Immature natural killer cell (primary cell): ENCODE measurements at regions not wholly inside any gene's neighbourhood (a gene's known extent, or its start where the extent isn't known, plus 50 kb on each side); places are given as distances from the start of the nearest gene placed in this dataset.
"Not testable (repeated sequence)": the region's sequence is repeated elsewhere in the genome, so short reads cannot be mapped to it uniquely, and the experiment has no call there.

Experiments
- DNase-seq, 3 donors: peaks; one replicate each; pipeline ENCODE4 v3.0.0; 2022; ENCODE audit warnings: mixed read lengths in 1 of 3
- H3K27ac Mint-ChIP-seq, 6 donors: one replicate each; pipeline ENCODE4 v1.8.0; 2020; ENCODE audit warnings: mixed read lengths in 6 of 6, mild to moderate bottlenecking in 5 of 6, inconsistent platforms in 4 of 6, moderate library complexity in 3 of 6
- H3K27me3 Mint-ChIP-seq, 3 donors: one replicate each; pipeline ENCODE4 v1.8.0; 2020 to 2021; ENCODE audit warnings: low read depth in 3 of 3, mild to moderate bottlenecking in 3 of 3, mixed read lengths in 3 of 3, moderate library complexity in 3 of 3, inconsistent platforms in 1 of 3
- H3K36me3 Mint-ChIP-seq, 3 donors: one replicate each; pipeline ENCODE4 v1.8.0; 2020; ENCODE audit warnings: mixed read lengths in 3 of 3, inconsistent platforms in 2 of 3, mild to moderate bottlenecking in 2 of 3
- H3K4me1 Mint-ChIP-seq, 2 donors: one replicate each; pipeline ENCODE4 v1.8.0; 2020; ENCODE audit warnings: inconsistent platforms in 2 of 2, mild to moderate bottlenecking in 2 of 2, mixed read lengths in 2 of 2, moderate library complexity in 1 of 2
- H3K4me3 Mint-ChIP-seq, 5 donors: one replicate each; pipeline ENCODE4 v1.8.0; 2020; ENCODE audit warnings: mild to moderate bottlenecking in 5 of 5, mixed read lengths in 5 of 5, inconsistent platforms in 3 of 5, moderate library complexity in 3 of 5
- H3K9me3 Mint-ChIP-seq, 6 donors: one replicate each; pipeline ENCODE4 v1.8.0; 2020; ENCODE audit warnings: mild to moderate bottlenecking in 6 of 6, mixed read lengths in 6 of 6, inconsistent platforms in 4 of 6, moderate library complexity in 3 of 6

DNA sequence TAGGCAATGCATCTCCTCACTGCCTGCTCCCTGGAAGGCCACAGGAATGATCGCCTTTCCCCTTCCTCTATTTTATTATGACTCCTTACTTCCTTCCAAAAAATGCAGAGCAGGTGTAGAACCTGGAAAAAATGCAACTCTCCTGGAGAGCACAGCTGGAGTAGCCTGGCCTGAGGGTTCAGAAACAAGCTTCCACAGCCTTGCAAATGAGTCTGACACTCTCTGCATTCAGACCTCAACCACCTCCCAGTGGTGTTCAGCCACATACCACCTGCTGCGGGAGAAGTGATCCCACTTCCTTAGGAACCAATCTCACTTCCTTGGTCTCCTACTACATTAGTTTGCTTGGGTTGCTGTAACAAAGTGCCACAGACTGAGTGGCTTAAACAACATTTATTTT is 368.1 kb upstream of the NOCT start:
- no peak for DNase-seq
- Mint-ChIP-seq H3K27ac (no peak overlapping the region), H3K27me3 (peaks cover 0 to 2% (median 0%) of the 10 kb centered on the region in 3 donors), H3K4me3 (no peak overlapping the region), H3K4me1 (no peaks in the 10 kb centered on the region), H3K36me3 (no peaks in the 10 kb centered on the region), H3K9me3 (peaks cover 0 to 4% (median 0%) of the 10 kb centered on the region in 6 donors)

DNA sequence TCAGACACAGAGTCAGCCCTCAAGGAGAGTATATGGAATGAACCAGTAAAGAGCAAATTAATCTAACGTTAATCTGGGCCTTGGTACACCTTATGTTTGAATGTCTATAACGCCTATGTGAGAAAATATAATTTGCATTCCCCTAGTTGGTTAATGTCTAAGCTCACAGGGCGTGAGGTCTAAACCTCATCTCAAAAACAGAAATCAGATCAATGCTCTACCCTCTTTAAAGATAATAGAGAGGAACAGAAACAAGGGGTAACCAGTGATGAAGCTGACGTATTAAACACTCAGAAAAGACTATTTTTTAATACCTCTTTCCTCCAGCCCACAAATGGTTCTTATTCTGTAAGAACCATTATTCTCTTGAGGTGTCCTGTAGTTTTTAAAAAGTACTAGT is 369.2 kb upstream of the NOCT start:
- H3K9me3 Mint-ChIP-seq, result peaks cover 0 to 6% (median 1%) of the 10 kb centered on the region in 6 donors
- H3K36me3 Mint-ChIP-seq, result no peaks in the 10 kb centered on the region
- no peak overlapping the region for H3K27ac Mint-ChIP-seq
- DNase-seq, result no peak
- no peak overlapping the region for H3K4me3 Mint-ChIP-seq
- H3K27me3 Mint-ChIP-seq, result peaks cover 0 to 2% (median 0%) of the 10 kb centered on the region in 3 donors
- H3K4me1 Mint-ChIP-seq, result no peaks in the 10 kb centered on the region

DNA sequence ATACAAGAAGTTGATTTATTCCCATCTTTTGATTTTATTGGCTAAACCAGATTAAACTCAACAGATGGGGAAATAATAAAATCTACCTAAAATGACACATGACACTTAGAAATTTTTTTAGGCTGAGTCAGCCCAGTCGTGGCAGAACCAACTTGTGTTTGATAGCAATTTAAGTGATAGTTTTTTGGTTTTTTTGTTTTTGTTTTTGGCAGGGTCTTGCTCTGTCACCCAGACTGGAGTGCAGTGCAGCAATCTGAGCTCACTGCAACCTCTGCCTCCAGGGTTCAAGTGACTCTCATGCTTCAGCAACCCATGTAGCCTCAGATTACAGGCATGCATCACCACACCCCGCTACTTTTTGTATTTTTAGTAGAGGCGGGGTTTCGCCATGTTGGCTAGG is 370.3 kb upstream of the NOCT start:
- H3K4me1 Mint-ChIP-seq, result no peaks in the 10 kb centered on the region
- H3K27me3 Mint-ChIP-seq, result peaks cover 0 to 2% (median 0%) of the 10 kb centered on the region in 3 donors
- H3K4me3 Mint-ChIP-seq, result no peak overlapping the region
- DNase-seq, result no peak
- H3K9me3 Mint-ChIP-seq, result peaks cover 0 to 11% (median 1%) of the 10 kb centered on the region in 6 donors
- H3K36me3 Mint-ChIP-seq, result no peaks in the 10 kb centered on the region
- H3K27ac Mint-ChIP-seq, result no peak overlapping the region

DNA sequence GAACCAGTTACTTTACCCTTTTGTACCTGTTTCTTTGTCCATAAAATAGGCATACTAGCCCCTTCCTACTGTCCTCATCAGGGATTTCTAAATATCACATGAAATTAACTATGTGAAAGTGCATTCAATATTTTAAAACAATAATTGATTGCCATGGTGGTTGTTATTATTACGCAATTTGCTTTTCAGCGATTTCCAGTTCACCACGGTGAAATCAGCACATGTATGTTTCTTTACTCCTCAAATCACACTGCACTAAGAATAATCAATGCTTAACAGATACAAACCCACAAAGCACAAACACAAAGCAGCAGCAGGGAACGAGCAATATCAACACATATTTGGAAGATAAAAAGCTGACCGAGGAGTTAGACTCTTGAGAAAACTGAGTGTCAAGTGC is 371.3 kb upstream of the NOCT start:
- Mint-ChIP-seq H3K27me3 (peaks cover 0 to 2% (median 0%) of the 10 kb centered on the region in 3 donors), H3K27ac (no peak overlapping the region), H3K36me3 (no peaks in the 10 kb centered on the region), H3K9me3 (peaks cover 0 to 11% (median 1%) of the 10 kb centered on the region in 6 donors), H3K4me3 (no peak overlapping the region), H3K4me1 (no peaks in the 10 kb centered on the region)
- no peak for DNase-seq

DNA sequence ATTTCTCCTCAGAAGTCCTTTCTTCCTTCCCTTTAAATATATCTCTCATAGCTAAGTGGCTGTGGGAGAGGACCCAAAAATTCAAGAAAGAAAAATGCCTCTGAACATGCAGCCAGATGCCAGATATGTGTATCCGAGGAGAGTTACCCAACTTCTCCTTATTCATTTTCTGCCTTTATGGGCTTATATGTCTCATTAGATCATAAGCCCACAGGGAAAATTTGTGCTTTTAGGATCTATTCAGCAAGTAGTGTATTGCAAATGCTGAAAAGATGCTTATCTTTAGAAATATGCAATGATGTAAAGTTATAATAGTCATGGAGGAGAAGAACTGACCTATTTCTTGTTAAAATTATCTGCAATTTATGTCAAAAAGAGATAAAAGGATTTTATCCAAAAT is 371.8 kb upstream of the NOCT start:
- H3K27ac Mint-ChIP-seq, result no peak overlapping the region
- H3K4me1 Mint-ChIP-seq, result no peaks in the 10 kb centered on the region
- H3K9me3 Mint-ChIP-seq, result peaks cover 0 to 11% (median 1%) of the 10 kb centered on the region in 6 donors
- no peak overlapping the region for H3K4me3 Mint-ChIP-seq
- peaks cover 0 to 2% (median 0%) of the 10 kb centered on the region in 3 donors for H3K27me3 Mint-ChIP-seq
- no peak for DNase-seq
- H3K36me3 Mint-ChIP-seq, result no peaks in the 10 kb centered on the region

DNA sequence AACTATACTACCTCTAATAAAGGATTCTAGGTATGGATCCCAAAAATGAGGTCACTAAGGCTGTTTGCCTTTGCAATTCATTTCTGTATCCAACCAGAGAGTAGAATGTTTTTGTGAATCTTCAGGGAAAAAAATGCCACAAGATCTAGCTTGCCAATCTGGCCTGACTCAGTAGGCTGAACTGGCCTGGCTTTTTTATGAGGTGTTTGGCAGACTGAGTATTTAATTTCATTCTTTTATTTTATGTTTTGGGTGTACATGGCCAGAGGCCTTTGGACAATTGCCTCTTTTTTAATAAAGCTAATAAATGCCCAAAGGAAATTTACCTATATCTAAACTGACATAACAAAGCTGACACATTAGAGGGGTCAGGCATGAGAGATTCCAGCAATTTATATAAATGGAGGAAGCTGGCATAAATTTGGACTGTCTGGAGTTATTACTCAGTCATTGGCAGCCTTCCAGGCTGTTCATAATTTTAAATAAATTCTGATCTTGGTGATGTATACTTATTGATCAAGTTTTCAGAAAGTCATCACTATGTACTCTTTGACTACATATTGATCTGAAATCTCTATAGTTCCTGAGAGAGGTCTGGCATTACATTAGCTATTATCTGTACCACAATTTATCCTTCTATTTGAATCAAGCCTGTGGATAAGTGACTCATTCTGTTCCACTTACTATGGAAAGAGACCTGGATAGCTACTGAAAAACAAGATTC is 376.4 kb upstream of the NOCT start:
- Mint-ChIP-seq H3K9me3 (peaks cover 0 to 17% (median 0%) of the 10 kb centered on the region in 6 donors), H3K4me3 (no peak overlapping the region), H3K4me1 (no peaks in the 10 kb centered on the region), H3K27me3 (peaks cover 0 to 6% (median 0%) of the 10 kb centered on the region in 3 donors), H3K36me3 (no peaks in the 10 kb centered on the region), H3K27ac (no peak overlapping the region)
- DNase-seq, result no peak

DNA sequence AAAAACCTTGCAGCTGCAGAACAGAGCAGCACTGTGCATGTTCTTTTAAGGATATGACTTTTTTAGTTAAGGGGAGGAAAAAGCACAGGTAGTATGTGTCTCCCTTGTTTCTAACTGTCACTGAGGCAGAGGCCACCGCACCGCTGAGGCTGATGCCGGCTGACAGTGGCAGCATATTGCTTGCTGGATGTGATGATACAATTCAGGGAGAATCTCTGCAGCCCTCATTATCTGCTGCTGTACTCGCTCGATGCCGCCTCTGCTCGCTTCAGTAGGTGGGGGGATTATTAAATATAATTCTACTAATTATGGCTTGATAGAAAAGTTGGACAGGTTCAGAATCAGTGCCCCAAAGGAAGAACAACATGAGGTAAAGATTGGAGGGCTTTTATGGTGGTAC is 378.8 kb upstream of the NOCT start:
- Mint-ChIP-seq H3K4me3 (no peak overlapping the region), H3K36me3 (no peaks in the 10 kb centered on the region), H3K4me1 (no peaks in the 10 kb centered on the region), H3K9me3 (peaks cover 0 to 15% (median 2%) of the 10 kb centered on the region in 6 donors), H3K27me3 (peaks cover 0 to 8% (median 0%) of the 10 kb centered on the region in 3 donors), H3K27ac (no peak overlapping the region)
- no peak for DNase-seq

DNA sequence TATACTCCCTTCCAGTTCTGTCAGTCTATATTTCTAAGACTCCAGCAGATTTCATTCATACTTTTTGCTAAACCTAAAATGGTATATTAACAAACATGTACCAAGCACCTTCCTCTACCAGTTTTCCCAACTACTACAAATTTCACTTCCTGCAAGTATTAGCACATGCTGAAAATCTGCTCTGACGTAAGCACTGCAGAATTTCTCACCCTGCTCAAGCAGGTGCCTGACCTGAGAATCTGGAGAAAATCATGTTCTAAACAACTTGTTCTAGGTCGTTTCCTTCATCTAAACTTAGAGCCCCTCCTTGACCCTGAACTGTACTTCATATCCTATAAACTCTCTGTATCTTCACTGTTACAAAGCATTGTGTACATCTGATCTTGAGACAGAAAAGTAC is 380.7 kb upstream of the NOCT start:
- H3K27ac Mint-ChIP-seq, result no peak overlapping the region
- H3K36me3 Mint-ChIP-seq, result no peaks in the 10 kb centered on the region
- H3K4me1 Mint-ChIP-seq, result no peaks in the 10 kb centered on the region
- DNase-seq, result no peak
- peaks cover 0 to 7% (median 3%) of the 10 kb centered on the region in 6 donors for H3K9me3 Mint-ChIP-seq
- no peak overlapping the region for H3K4me3 Mint-ChIP-seq
- peaks cover 0 to 8% (median 0%) of the 10 kb centered on the region in 3 donors for H3K27me3 Mint-ChIP-seq

DNA sequence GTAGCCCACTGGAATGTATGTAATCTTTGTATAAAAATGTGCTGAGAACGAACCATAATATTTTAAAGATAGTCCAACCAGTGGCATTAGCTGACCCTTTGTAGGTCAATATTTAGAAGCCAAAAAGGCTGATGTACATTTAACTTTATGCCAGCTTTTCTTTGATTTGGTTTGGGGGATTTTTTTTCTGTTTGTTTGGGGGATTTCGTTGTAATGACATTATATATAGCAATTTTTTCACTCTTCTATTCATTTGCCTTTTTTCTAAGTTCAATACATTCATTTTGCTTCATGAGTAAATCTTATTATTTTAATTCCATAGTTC is 382.0 kb upstream of the NOCT start:
- peaks cover 0 to 7% (median 5%) of the 10 kb centered on the region in 6 donors for H3K9me3 Mint-ChIP-seq
- no peaks in the 10 kb centered on the region for H3K4me1 Mint-ChIP-seq
- no peak overlapping the region for H3K27ac Mint-ChIP-seq
- no peak overlapping the region for H3K4me3 Mint-ChIP-seq
- no peaks in the 10 kb centered on the region for H3K36me3 Mint-ChIP-seq
- no peak for DNase-seq
- peaks cover 0 to 8% (median 0%) of the 10 kb centered on the region in 3 donors for H3K27me3 Mint-ChIP-seq

DNA sequence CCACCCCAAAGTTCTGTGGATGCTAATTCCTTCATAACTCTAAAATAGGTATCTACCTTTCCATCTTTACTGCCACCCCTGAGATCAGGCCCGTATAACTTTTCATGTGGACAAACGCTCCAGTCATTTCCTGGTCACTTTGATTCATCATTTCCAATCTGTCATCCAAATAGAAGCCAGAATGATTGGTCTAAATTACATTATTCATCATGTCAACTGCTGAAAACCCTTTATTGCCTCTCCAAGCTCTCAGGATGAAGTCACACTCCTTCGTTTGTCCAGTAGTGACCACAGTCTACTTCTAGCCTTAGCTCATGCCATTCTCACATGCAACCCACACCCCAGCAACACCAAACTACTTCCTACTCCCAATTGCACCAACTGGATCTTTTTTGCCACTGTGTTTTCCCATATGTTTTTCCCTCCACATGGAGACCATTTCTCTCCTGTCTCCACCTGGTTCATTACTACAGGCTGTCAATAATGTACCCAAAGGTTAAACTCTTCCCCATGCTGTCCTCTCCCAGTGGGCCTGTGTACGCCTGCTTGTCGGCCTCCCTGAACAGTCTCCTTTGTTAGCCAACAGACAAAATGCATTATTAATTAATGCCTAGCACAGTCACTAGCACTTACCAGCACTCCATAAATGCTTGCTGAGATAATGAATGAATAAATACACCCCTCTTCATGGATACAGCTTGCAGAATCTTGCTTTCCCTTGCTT is 382.6 kb upstream of the NOCT start:
- Mint-ChIP-seq H3K4me1 (no peaks in the 10 kb centered on the region), H3K4me3 (no peak overlapping the region), H3K27ac (no peak overlapping the region), H3K9me3 (peaks cover 0 to 13% (median 5%) of the 10 kb centered on the region in 6 donors), H3K27me3 (peaks cover 0 to 8% (median 0%) of the 10 kb centered on the region in 3 donors), H3K36me3 (no peaks in the 10 kb centered on the region)
- DNase-seq, result no peak

DNA sequence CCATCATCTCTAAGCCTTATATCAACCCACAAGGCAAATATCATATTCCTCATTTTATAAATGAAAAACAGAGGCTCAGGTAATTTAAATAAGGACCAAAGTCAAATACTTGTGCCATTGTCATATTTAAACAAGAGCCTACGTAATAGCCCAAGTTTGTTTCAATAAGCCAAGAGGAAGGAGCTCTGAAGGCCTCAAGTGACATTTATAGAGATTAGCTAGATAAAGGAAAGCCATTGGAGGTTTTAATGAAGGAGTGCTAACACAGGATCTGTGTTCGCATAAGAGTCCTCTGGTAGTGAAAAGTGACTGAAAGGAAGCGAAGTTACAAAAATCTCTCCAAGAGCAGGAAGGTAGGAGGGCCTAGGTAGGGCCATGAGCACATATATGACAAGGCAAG is 384.9 kb upstream of the NOCT start:
- Mint-ChIP-seq H3K4me1 (no peaks in the 10 kb centered on the region), H3K4me3 (no peak overlapping the region), H3K9me3 (peaks cover 0 to 18% (median 5%) of the 10 kb centered on the region in 6 donors), H3K27me3 (peaks cover 0 to 6% (median 0%) of the 10 kb centered on the region in 3 donors), H3K27ac (no peak overlapping the region), H3K36me3 (no peaks in the 10 kb centered on the region)
- DNase-seq, result no peak

DNA sequence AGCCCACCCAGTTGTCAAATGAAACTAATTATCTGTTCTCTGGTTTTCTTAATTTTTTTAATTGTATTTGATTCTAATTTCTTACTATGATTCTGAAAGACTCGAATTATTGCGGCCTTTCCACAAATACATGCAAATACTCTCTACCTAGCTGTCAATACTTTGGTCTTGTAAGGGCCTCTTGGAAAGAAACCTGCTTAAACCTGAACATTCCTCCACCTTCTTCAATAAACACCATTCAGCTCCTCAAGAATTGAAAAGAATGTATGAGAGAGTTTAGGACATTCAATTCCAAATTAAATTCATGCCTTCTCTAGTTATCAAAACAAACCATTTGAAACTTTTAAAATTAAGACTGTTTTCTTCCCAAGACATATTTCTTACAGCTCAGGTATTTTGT is 385.9 kb upstream of the NOCT start:
- peaks cover 0 to 14% (median 5%) of the 10 kb centered on the region in 6 donors for H3K9me3 Mint-ChIP-seq

DNA sequence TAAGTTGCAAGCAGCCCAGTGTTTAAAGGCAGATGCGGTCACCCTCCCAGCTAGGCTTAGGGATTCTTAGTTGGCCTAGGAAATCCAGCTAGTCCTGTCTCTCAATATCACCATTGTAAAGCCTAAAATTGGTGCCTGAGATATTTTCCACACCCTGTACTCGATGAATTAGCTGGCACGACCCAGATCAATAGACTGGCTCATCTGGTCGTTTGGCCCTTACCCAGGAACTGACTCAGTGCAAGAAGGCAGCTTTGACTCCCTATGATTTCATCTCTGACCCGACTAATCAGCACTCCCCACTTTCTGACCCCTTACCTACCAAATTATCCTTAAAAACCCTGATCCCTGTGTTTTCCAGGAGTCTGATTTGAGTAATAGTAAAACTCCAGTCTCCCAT is 384.9 kb upstream of the SLC7A11 start:
- DNase-seq, result no peak
- Mint-ChIP-seq H3K4me1 (no peaks in the 10 kb centered on the region), H3K27me3 (no peaks in the 10 kb centered on the region), H3K4me3 (no peak overlapping the region), H3K9me3 (peaks cover 0 to 12% (median 3%) of the 10 kb centered on the region in 6 donors), H3K27ac (no peak overlapping the region), H3K36me3 (no peaks in the 10 kb centered on the region)

More for the DNA sequence above, 385.9 kb upstream of the NOCT start:
- Mint-ChIP-seq H3K4me1 (no peaks in the 10 kb centered on the region), H3K27ac (no peak overlapping the region), H3K4me3 (no peak overlapping the region), H3K36me3 (no peaks in the 10 kb centered on the region), H3K27me3 (peaks cover 0 to 3% (median 0%) of the 10 kb centered on the region in 3 donors)
- no peak for DNase-seq

DNA sequence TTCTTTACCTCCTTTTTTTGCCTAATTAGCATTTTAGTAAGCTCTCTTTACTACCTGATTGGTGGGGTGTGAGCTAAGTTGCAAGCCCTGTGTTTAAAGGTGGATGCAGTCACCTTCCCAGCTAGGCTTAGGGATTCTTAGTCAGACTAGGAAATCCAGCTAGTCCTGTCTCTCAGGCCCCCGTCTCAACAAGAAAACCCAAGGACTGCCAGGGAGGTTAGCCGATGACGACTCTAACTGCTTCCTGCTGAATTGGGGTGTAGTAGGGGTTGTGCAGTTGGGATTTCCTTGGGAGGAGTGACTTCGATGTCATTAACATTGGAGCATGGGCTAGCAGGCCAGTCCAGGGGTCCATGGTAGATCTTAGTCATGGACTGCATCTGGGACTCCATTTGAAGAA is 380.2 kb upstream of the SLC7A11 start:
- peaks cover 0 to 35% (median 5%) of the 10 kb centered on the region in 6 donors for H3K9me3 Mint-ChIP-seq
- not testable (repeated sequence) for H3K4me3 Mint-ChIP-seq, DNase-seq, H3K27ac Mint-ChIP-seq, H3K27me3 Mint-ChIP-seq, H3K36me3 Mint-ChIP-seq, H3K4me1 Mint-ChIP-seq
